ENCODE measurements at regions not wholly inside any gene's neighbourhood (a gene's known extent, or its start where the extent isn't known, plus 50 kb on each side); places are given as distances from the start of the nearest gene placed in this dataset.

DNA sequence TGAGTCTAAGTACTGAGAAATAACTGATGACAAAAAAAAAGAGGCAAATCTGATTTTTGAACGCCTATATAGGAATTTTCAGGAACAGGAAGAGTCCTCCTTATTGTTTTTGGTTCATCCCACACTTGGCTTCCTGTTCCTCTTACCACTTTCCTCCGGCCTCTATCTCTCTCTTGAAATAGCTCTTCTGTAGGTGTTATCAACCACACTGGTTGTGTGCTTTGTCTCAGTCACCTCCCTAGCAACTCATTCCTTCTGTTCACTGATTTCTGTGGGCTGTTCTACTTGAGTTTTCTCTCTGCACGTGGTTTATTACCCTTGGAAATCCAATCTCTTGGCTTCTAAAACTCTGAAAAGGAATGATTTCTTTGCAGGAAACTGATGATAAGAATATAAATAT, 78.7 kb upstream of the C11orf87 start:
- Mint-ChIP-seq H3K27ac (no peak overlapping the region), H3K27me3 (no peaks in the 10 kb centered on the region), H3K4me3 (no peak overlapping the region), H3K4me1 (ENCODE audit: low read depth in 2 of 2) (no peaks in the 10 kb centered on the region), H3K9me3 (peaks cover 5 to 19% of the 10 kb centered on the region in 2 donors), H3K36me3 (ENCODE audit: insufficient read depth) (no peaks in the 10 kb centered on the region)
- DNase-seq (no peak), ATAC-seq (replicated peaks) (no peak)

DNA sequence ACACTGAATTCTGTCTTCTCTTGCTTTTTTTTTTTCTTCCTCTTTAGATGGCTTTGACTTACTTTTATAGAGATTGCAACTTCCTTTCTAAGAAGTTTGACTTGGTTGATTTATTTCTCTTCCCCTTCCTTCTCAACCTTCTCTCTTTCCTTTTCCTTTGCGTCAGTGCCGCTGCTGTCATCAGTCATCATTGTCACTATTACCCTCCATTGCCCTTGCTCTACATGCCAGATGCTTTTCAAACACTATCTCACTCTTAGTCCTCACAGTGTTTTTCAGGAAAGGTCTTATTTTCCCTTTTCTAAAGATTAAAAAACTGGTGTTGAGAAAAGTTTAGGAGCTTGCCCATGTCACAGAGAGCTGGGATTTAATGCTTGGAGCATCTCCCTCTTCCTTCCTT, 74.7 kb upstream of the C11orf87 start:
- H3K27me3 Mint-ChIP-seq: no peaks in the 10 kb centered on the region
- DNase-seq (no peak), ATAC-seq (replicated peaks) (no peak)
- H3K4me1 Mint-ChIP-seq (ENCODE audit: low read depth in 2 of 2): no peaks in the 10 kb centered on the region
- no peaks in the 10 kb centered on the region for H3K36me3 Mint-ChIP-seq (ENCODE audit: insufficient read depth)
- H3K4me3 Mint-ChIP-seq: no peak overlapping the region
- peaks cover 10 to 15% of the 10 kb centered on the region in 2 donors for H3K9me3 Mint-ChIP-seq
- H3K27ac Mint-ChIP-seq: no peak overlapping the region

DNA sequence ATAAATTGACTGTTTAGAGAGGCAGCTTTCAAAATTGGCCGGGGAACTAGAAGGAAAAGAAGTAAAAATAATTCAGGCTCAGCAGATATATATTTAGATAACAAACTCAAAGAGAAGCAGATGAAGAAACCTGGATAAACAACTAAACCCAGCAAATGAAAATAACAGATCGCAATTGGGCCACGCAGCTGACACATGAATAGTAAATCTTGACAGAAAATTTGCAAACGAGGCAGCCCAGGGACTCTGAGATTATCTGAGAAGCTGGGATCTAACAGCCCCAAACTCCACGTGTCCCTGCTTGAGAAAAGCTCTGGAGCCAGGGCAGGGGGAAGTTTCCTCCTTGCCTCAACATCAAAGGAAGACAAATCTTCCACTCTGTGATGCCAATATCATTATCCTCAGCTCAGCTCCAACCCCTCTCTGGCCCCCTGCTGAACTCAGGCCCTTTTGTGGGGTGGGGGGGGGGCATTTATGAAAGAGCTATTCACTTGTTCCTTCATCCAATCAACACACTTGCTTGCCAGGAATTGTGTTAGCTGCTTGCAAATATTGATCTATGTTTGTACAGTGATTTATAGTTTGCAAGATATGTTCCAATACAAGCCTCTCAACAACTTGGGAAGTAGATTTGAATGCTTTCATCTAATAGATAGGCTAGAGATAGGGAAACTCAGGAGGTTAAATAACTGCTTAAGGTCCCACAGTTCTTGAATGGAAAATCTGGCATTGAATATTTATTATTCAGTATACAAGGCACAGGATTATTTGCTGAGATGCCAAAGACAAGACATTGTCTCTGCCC, 72.5 kb upstream of the C11orf87 start:
- H3K4me3 Mint-ChIP-seq: no peak overlapping the region
- no peak overlapping the region for H3K27ac Mint-ChIP-seq
- H3K36me3 Mint-ChIP-seq (ENCODE audit: insufficient read depth): no peaks in the 10 kb centered on the region
- no peak for DNase-seq
- H3K4me1 Mint-ChIP-seq (ENCODE audit: low read depth in 2 of 2): no peaks in the 10 kb centered on the region
- H3K9me3 Mint-ChIP-seq: peaks cover 12 to 15% of the 10 kb centered on the region in 2 donors
- ATAC-seq (replicated peaks): no peak
- no peaks in the 10 kb centered on the region for H3K27me3 Mint-ChIP-seq

DNA sequence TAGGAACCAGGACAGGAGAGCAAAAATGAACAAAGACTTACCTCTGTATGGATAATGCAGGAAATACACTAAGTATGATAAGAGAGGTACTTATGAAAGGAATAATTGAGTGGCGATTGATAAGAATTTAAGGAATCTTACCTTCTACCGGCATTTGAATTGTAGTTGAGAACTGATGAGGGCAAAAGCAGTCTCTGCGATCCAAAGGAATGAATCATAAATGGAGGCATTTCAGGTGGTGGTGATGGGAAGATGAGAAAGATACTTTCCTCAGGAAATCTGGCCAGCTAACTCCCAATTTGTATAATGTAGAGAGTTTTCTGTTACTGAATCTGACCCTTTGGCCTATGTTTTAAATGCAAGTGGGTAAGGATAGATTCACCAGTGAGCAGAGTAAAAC, 71.9 kb upstream of the C11orf87 start:
- no peak overlapping the region for H3K4me3 Mint-ChIP-seq

DNA sequence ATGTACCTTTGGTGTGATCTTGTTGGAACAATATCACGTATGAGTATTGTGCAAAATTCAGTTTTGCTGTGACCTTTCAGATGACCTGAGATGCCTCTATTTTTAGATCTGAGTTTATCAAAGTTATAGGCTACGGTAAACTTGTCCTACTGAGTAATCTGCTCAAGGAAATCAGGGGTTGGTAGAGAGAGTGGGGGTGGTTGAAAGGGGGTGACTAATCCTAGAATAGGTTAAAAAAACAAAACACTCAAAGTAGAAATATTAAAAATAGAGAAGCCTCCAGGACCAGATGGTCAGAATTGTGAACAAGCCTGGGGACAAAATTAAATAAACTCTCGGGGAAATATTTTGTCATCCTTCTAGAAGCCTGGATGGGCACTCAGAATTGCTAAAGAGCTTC, 59.9 kb upstream of the C11orf87 start:
- H3K4me3 Mint-ChIP-seq: no peak overlapping the region
- no peaks in the 10 kb centered on the region for H3K36me3 Mint-ChIP-seq (ENCODE audit: insufficient read depth)
- no peak overlapping the region for H3K27ac Mint-ChIP-seq
- DNase-seq (no peak), ATAC-seq (replicated peaks) (no peak)
- H3K4me1 Mint-ChIP-seq (ENCODE audit: low read depth in 2 of 2): no peaks in the 10 kb centered on the region
- H3K9me3 Mint-ChIP-seq: peaks cover 0 to 7% of the 10 kb centered on the region in 2 donors
- H3K27me3 Mint-ChIP-seq: no peaks in the 10 kb centered on the region

More for the DNA sequence above, 71.9 kb upstream of the C11orf87 start:
- H3K4me1 Mint-ChIP-seq (ENCODE audit: low read depth in 2 of 2): no peaks in the 10 kb centered on the region
- no peak for DNase-seq
- peaks cover 12 to 15% of the 10 kb centered on the region in 2 donors for H3K9me3 Mint-ChIP-seq
- no peaks in the 10 kb centered on the region for H3K36me3 Mint-ChIP-seq (ENCODE audit: insufficient read depth)
- H3K27me3 Mint-ChIP-seq: no peaks in the 10 kb centered on the region
- no peak overlapping the region for H3K27ac Mint-ChIP-seq
- ATAC-seq (replicated peaks): no peak

DNA sequence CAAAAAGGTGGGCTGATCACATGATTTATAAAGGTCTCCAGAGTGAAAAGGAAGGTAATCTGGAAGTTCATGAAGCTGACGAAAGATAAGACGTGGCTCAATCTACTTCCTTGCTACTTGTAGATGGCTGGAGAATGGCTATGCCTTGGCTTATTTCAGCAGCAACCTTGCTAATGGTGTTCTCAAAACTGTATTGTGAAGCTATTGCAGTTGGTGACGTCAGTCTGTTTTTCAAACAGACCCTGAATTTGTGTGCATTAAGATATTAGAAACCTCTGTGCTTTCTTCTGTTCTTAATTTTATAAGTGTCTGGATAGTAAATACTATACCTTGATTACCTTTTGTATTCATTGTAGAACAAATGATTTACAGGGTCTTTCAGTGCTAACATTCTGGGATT, 58.3 kb upstream of the C11orf87 start:
- Mint-ChIP-seq H3K36me3 (ENCODE audit: insufficient read depth) (no peaks in the 10 kb centered on the region), H3K27ac (no peak overlapping the region), H3K4me3 (no peak overlapping the region), H3K9me3 (peaks cover 0 to 7% of the 10 kb centered on the region in 2 donors), H3K27me3 (no peaks in the 10 kb centered on the region), H3K4me1 (ENCODE audit: low read depth in 2 of 2) (no peaks in the 10 kb centered on the region)
- DNase-seq (no peak), ATAC-seq (replicated peaks) (no peak)

DNA sequence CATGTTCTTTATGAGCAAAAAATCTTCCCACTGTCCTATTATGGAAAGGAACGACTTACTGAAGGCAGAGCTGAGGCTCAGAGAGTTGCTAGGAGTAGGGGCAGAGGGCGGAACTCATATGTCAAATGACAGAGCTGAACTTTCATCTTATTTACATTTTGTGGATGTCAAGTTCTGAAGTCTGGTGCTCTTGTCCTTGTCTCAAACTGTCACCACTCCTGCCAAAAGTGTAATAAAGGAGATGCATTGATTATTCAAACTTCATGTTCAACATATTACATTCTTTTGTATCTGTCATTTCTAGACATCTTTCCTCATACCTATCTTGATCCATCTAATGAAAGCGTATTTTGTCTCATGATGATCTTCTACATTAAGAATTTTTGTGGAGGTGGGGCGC, 57.1 kb upstream of the C11orf87 start:
- Mint-ChIP-seq H3K9me3 (peaks cover 0 to 7% of the 10 kb centered on the region in 2 donors), H3K4me3 (no peak overlapping the region), H3K27ac (no peak overlapping the region), H3K36me3 (ENCODE audit: insufficient read depth) (no peaks in the 10 kb centered on the region), H3K4me1 (ENCODE audit: low read depth in 2 of 2) (no peaks in the 10 kb centered on the region), H3K27me3 (no peaks in the 10 kb centered on the region)
- DNase-seq: no peak
- no peak for ATAC-seq (replicated peaks)

DNA sequence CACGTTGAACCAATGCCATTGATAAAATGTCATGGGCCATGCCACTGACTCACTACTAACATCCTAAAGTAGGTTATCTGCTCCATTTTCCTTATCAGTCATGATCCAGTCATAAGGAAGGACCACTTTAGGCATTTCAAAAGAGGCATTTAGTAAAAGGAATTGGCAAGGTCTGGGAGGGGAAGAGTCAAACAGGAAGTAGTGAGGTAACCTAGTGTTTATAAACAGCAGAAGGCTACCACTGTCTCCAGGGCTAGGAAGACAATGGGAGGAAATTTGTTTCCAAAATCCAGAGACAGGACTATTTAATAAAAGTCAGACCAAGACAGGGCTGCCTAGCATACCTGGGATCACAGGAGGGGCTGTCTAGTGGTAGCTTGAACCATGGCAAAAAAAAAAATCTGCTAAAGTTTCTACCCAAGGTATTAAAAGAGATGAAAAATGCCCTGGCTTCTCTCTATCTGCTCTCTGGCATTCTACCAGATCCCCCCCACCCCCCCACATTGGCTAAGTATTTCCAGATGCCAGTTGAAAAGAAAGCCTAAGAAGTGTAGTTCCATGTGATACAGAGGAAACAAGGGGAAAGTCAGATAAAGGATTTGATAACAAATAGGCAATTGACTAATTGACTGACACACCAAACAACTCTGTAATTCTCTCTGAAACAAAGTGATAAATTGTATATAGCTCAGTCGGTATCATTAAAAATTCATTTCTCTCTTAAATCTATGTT, 50.4 kb upstream of the C11orf87 start:
- no peak for ATAC-seq (replicated peaks)
- no peak overlapping the region for H3K27ac Mint-ChIP-seq
- no peaks in the 10 kb centered on the region for H3K36me3 Mint-ChIP-seq (ENCODE audit: insufficient read depth)
- no peak overlapping the region for H3K4me3 Mint-ChIP-seq
- no peak for DNase-seq
- no peaks in the 10 kb centered on the region for H3K27me3 Mint-ChIP-seq
- H3K4me1 Mint-ChIP-seq (ENCODE audit: low read depth in 2 of 2): no peaks in the 10 kb centered on the region
- peaks cover 6 to 18% of the 10 kb centered on the region in 2 donors for H3K9me3 Mint-ChIP-seq

All from effector memory CD8-positive, alpha-beta T cell (primary cell).